Vagina (tissue), 2 donors: ENCODE measurements at regions not wholly inside any gene's neighbourhood (a gene's known extent, or its start where the extent isn't known, plus 50 kb on each side); places are given as distances from the start of the nearest gene placed in this dataset.

ENCODE experiments used
- POLR2AphosphoS5 ChIP-seq, 2 donors: sonication (generic); formaldehyde crosslinking; IDR thresholded peaks; one replicate each; pipeline ENCODE4 v1.9.0; 2017; ENCODE audit warnings: antibody characterized with exemption in 2 of 2, mild to moderate bottlenecking in 2 of 2, low read depth in 1 of 2; ENCODE audit not compliant: insufficient read depth in 1 of 2
- TF ChIP-seq, protein P1 (sequence below), 3 experiments: fragments of 450-650 bp in 2 of 3; fragments of 200-600 bp in 1 of 3; sonication (generic) in 1 of 3; IDR thresholded peaks; one replicate each; pipeline ENCODE4 v1.5.1; 2017 to 2019; ENCODE audit warnings: antibody characterized with exemption in 3 of 3, mild to moderate bottlenecking in 2 of 3, moderate library complexity in 2 of 3

DNA sequence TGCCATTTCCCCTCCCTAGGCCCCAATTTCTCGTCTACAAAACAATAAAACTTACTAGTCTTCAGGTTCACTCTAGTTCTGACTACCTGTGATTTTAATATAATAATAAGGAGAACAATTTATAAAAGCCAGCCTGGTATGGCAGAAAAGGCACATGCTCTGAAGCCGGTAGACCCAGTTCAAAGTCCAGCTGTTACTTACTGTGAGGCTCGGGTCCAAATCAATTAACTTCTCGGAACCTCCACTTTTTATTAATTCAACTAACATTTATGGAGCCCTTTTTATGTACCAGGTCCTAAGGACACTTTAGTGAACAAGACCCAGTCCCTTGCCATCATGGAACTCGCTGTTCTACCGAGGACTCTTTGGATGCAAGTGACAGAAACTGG lies 53.8 kb upstream of the SMAD3 start:
- TF ChIP-seq, protein P1, sequence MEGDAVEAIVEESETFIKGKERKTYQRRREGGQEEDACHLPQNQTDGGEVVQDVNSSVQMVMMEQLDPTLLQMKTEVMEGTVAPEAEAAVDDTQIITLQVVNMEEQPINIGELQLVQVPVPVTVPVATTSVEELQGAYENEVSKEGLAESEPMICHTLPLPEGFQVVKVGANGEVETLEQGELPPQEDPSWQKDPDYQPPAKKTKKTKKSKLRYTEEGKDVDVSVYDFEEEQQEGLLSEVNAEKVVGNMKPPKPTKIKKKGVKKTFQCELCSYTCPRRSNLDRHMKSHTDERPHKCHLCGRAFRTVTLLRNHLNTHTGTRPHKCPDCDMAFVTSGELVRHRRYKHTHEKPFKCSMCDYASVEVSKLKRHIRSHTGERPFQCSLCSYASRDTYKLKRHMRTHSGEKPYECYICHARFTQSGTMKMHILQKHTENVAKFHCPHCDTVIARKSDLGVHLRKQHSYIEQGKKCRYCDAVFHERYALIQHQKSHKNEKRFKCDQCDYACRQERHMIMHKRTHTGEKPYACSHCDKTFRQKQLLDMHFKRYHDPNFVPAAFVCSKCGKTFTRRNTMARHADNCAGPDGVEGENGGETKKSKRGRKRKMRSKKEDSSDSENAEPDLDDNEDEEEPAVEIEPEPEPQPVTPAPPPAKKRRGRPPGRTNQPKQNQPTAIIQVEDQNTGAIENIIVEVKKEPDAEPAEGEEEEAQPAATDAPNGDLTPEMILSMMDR (IDR thresholded peaks at IDR 0.05) = no peak
- TF ChIP-seq POLR2AphosphoS5 (IDR thresholded peaks at IDR 0.05; ENCODE audit: insufficient read depth in 1 of 2, low read depth in 1 of 2) = no peak
